DND-41 (cell line): ENCODE measurements at regions not wholly inside any gene's neighbourhood (a gene's known extent, or its start where the extent isn't known, plus 50 kb on each side); places are given as distances from the start of the nearest gene placed in this dataset.

Source experiments
- EZH2 ChIP-seq: IDR thresholded peaks from 3 replicates; pipeline ENCODE4 v1.6.1; 2012; ENCODE audit warnings: borderline replicate concordance, low read depth, mild to moderate bottlenecking, moderate library complexity, low read length, inconsistent platforms; ENCODE audit not compliant: severe bottlenecking
- TF ChIP-seq, protein P1 (sequence below): IDR thresholded peaks from 2 replicates; pipeline ENCODE4 v1.5.1; 2012; ENCODE audit warnings: borderline replicate concordance, low read length, moderate library complexity, mild to moderate bottlenecking; ENCODE audit not compliant: poor library complexity, severe bottlenecking; ENCODE audit errors: extremely low read depth

DNA sequence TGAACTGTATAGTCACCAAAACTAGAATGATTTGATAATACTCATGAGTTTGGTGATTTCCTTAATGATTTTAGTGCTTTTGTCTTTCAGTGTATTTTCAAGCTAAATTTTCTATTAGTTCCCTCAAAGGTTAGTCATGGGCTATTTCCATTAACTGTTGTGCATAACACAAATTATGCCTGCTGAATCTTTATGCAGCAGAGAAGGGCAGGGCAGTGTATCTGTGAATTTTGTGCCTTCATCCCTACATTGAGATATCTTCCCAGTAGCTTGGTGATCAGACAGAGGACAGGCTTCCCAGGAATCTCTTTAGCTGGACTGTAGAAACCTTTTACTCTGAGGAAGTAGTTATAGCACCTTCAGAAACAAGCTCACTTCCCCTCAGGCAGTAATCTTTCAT lies 1036.9 kb downstream of the EFNA5 start:
- TF ChIP-seq EZH2 = no peak
- TF ChIP-seq, protein P1, sequence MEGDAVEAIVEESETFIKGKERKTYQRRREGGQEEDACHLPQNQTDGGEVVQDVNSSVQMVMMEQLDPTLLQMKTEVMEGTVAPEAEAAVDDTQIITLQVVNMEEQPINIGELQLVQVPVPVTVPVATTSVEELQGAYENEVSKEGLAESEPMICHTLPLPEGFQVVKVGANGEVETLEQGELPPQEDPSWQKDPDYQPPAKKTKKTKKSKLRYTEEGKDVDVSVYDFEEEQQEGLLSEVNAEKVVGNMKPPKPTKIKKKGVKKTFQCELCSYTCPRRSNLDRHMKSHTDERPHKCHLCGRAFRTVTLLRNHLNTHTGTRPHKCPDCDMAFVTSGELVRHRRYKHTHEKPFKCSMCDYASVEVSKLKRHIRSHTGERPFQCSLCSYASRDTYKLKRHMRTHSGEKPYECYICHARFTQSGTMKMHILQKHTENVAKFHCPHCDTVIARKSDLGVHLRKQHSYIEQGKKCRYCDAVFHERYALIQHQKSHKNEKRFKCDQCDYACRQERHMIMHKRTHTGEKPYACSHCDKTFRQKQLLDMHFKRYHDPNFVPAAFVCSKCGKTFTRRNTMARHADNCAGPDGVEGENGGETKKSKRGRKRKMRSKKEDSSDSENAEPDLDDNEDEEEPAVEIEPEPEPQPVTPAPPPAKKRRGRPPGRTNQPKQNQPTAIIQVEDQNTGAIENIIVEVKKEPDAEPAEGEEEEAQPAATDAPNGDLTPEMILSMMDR = no peak
